GM12874 (cell line): ENCODE measurements at regions not wholly inside any gene's neighbourhood (a gene's known extent, or its start where the extent isn't known, plus 50 kb on each side); places are given as distances from the start of the nearest gene placed in this dataset.

Source experiments
- CTCF ChIP-seq: IDR thresholded peaks from 2 replicates; pipeline ENCODE4 v1.5.1; 2011; ENCODE audit warnings: low read depth, mild to moderate bottlenecking, control low read depth, low read length, moderate library complexity; ENCODE audit not compliant: insufficient read depth

GRCh38 chr5:54820346-54821134 lies 164.9 kb downstream of the ESM1 start:
- TF ChIP-seq CTCF: no peak

- TF ChIP-seq CTCF: no peak
Measured at GRCh38 chr5:54807421-54807820, 178.0 kb downstream of the ESM1 start.

- TF ChIP-seq CTCF: no peak
Measured at GRCh38 chr5:54804521-54804920, 180.9 kb downstream of the ESM1 start.

- no peak for TF ChIP-seq CTCF
Measured at GRCh38 chr5:54804086-54804485, 181.3 kb downstream of the ESM1 start.

- no peak for TF ChIP-seq CTCF
Measured at GRCh38 chr5:54803471-54804011, 181.9 kb downstream of the ESM1 start.

GRCh38 chr5:54799645-54800044 lies 185.7 kb downstream of the ESM1 start:
- no peak for TF ChIP-seq CTCF

GRCh38 chr5:54795777-54796176 lies 189.6 kb downstream of the ESM1 start:
- TF ChIP-seq CTCF: no peak
